ENCODE measurements at regions not wholly inside any gene's neighbourhood (a gene's known extent, or its start where the extent isn't known, plus 50 kb on each side); places are given as distances from the start of the nearest gene placed in this dataset.

- no peak for TF ChIP-seq JUND (IDR thresholded peaks at IDR 0.05; ENCODE audit: borderline replicate concordance, low read depth, low read length)
- TF ChIP-seq JUND (tag; IDR thresholded peaks at IDR 0.05; ENCODE audit: borderline replicate concordance, low read depth, low read length), result no peak
- no peak for TF ChIP-seq CBX2 (IDR thresholded peaks at IDR 0.05; ENCODE audit: insufficient read depth, low read length, poor library complexity, severe bottlenecking)
- no peak for TF ChIP-seq SIN3A (IDR thresholded peaks at IDR 0.05; ENCODE audit: borderline replicate concordance in 2 of 2, control insufficient read depth in 1 of 2, low read depth in 2 of 2, low read length in 2 of 2)
- no peak for TF ChIP-seq RAD21 (CRISPR knock-in tag; conservative IDR thresholded peaks at IDR 0.05 in 1 of 2, IDR thresholded peaks at IDR 0.05 in 1 of 2)
- TF ChIP-seq GATA2 (CRISPR knock-in tag; IDR thresholded peaks at IDR 0.05), result no peak
- TF ChIP-seq HMG20B (CRISPR knock-in tag; IDR thresholded peaks at IDR 0.05), result no peak
- TF ChIP-seq NR1H2 (CRISPR knock-in tag; IDR thresholded peaks at IDR 0.05), result no peak
- TF ChIP-seq CTCF (IDR thresholded peaks at IDR 0.05 in 2 of 3, conservative IDR thresholded peaks at IDR 0.05 in 1 of 3; ENCODE audit: insufficient read depth in 2 of 3, low read depth in 1 of 3, low read length in 3 of 3), result no peak
These were observed 490.4 kb upstream of the ACO1 start for GRCh38 chr9:31894008-31894407.

Measured in K562 (cell line).